Islet precursor cell (in vitro differentiated cells): ENCODE measurements at regions not wholly inside any gene's neighbourhood (a gene's known extent, or its start where the extent isn't known, plus 50 kb on each side); places are given as distances from the start of the nearest gene placed in this dataset.

ENCODE experiments used
- DNase-seq: peaks from one replicate; pipeline ENCODE4 v3.0.0-alpha.2; 2018

GRCh38 chr12:58270966-58271705 lies 329.8 kb downstream of the ATP23 start:
- DNase-seq: no peak

DNA sequence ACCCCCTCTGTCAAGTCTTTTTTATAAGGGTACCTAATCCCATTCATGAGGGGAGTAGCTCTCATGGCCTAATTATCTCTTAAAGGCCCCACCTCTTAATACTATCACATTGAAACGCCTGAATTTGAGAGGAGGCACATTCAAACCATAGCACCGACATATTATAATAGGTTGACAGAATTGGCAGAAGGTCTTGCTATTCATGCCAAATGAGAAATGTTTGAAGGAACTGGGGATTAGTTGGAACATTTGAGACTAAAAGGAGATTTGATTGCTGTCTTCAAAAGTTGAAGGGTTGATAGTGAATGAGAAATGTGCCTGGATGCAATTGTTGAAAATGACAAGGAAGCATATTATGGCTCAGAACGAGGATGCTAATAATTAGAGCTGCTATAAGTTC lies 331.1 kb downstream of the ATP23 start:
- no peak for DNase-seq

DNA sequence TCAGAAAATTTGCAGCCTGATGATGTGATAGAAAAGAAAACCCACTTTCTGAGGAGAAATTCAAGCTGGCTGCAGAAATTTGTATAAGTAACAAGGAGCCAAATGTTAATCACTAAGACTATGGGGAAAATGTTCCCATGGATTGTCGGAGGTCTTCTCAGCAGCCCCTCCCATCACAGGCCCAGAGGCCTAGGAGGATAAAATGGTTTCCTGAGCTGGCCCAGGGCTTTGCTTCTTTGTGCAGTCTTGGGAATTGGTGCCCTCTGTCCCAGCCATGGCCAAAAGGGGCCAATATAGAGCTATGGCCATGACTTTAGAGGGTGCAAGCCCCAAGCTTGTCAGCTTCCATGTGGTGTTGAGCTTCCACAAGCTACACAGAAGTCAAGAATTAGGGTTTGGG lies 335.9 kb downstream of the ATP23 start:
- no peak for DNase-seq

- no peak for DNase-seq
Measured at GRCh38 chr12:58283553-58283952, 342.2 kb downstream of the ATP23 start.

DNA sequence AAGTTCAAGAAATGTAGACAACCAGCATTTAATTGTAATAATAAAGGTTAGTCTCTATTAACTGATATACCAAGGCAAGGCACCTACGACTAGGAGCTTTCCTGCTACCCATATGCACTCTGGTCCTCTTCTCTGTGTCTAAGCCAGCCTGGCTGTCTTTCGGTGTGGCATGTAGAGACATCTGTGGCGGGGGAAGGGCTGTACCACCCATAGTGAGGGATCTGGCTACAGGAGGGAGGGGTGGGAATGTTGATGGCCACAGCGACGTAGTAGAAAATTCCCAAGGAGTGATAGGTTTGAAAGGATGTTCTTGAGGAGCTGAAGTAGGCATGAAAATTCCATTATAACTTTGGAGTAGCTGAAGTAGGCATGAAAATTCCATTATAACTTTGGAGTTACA lies 344.2 kb downstream of the ATP23 start:
- peak; percentile 80 for DNase-seq

DNA sequence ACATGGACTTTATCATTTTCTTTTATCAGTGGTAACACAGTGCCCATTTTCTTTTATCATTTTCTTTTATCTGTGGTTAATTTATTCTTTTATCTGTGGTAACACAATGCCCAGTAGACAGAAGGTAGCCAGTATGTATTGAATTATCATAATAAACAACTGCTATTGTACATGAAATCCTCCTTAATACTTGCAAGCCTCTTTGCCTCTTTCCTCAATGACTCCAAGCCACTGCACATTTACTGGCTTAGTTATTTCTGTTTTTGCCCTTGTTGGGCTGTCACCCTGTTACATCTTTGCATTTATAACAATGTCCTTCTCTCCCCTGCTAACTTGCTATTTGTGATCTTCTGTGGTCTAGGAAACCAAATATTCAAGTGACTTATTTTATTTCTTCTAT lies 345.0 kb downstream of the ATP23 start:
- no peak for DNase-seq

GRCh38 chr12:58288190-58288589 lies 346.8 kb downstream of the ATP23 start:
- no peak for DNase-seq

- no peak for DNase-seq
Measured at GRCh38 chr12:58291106-58291505, 349.7 kb downstream of the ATP23 start.

- DNase-seq: no peak
Measured at GRCh38 chr12:58293308-58293982, 352.1 kb downstream of the ATP23 start.

- DNase-seq: no peak
Measured at GRCh38 chr12:58295268-58295667, 353.9 kb downstream of the ATP23 start.

GRCh38 chr12:58296863-58297262 lies 355.5 kb downstream of the ATP23 start:
- DNase-seq: peak; percentile 74

GRCh38 chr12:58298803-58299202 lies 357.4 kb downstream of the ATP23 start:
- no peak for DNase-seq

DNA sequence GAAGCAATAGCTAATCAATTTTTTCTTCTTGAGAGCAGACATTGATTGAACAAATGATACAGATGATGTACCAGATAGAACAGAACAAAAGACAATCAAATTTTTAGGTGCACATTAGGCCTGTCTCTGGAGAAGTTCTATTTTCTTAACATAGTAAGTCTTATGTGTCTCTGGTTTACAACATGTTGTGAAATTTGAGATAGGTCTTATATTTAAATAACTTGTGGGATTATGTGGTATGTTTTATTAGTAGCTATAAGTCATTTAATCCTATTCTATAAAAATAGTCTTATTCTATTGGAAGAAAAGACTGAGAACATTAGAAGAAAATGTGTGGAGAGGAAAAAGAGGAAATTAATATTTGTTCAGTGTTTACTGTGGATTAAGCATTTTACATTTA lies 358.0 kb downstream of the ATP23 start:
- no peak for DNase-seq

DNA sequence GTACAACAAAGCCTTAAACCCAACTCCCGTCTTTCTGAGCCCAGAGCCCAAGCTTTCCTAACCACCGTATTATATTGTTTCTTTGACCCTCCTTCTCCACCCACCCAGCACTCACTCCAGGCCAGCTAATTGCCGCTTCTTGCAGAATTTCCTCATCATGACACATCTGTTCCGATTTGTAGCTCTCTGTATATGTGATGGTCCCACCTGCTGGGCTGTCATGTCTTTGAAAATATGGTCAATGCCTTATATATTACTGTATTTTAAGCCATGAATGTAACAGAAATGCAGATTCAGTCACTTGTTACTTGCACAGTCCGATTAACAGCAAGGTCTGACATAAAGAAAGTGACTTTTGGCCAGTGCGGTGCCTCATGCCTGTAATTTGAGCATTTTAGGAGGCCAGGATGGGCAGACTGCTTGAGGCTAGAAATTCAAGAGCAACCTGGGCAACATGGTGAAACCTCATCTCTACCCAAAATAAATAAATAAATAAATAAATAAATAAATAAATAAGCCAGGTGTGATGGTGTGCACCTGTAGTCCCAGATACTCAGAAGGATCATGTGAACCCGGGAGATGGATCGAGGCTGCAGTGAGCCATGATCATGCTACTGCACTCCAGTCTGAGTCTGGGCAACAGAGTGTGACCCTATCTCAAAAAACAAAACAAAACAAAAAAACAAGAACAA lies 359.8 kb downstream of the ATP23 start:
- no peak for DNase-seq

- no peak for DNase-seq
Measured at GRCh38 chr12:58301730-58302122, 360.4 kb downstream of the ATP23 start.

GRCh38 chr12:58302487-58303011 lies 361.2 kb downstream of the ATP23 start:
- DNase-seq: no peak

GRCh38 chr12:58306266-58307000 lies 365.1 kb downstream of the ATP23 start:
- no peak for DNase-seq

DNA sequence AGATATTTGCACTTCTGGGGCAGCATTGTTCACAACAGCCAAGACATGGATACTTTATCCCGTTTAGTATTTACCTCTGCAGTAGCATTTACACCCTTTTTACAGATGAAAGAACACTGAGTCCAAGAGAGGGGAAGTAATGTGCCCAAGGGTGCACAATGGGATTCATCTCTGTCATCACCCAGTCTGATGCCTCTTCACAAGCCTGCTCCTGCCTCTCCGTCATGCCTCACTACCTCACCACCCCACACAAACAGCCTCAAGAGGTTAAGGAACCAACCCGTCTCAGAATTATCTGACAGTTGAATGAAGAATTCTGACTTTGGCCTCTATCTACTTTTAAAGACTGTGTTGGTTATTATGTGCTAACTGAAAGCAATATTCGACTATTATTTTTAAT lies 368.4 kb downstream of the ATP23 start:
- no peak for DNase-seq

GRCh38 chr12:58310368-58310767 lies 369.0 kb downstream of the ATP23 start:
- no peak for DNase-seq

GRCh38 chr12:58310809-58311622 lies 369.6 kb downstream of the ATP23 start:
- no peak for DNase-seq

DNA sequence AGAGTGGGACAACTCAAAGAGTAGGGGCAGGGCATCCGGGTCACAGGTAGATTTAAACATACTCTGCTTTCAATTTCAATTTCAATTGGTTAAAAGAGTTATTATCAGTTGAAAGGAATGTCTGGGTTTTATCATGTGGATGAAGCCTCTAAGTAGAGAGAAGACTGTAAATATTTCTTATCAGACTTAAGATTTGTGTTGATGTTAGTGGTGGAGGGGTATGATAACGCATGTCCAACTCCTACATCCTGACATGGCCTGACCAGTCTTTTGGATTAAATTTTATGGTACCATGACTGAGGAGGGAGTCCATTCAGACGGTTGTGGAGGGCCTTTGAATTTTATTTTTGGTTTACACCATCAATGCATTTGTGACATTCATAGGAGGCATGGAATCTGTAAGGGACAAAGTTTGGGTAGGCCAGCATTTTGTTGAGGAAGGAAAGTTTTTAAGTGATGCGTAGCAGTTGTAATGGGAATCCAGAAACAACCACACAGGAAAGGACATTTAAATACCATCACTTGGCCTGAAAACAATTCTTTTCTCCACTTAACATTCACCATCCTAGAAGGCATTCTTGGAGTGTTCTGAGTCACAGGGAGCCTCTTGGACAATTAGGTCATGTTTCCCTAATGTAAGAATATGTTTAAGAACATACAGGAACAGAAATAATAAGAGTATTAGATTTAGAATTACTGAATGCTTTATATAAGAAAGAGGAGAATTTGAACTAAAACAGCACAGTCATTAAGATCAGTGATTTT lies 371.9 kb downstream of the ATP23 start:
- no peak for DNase-seq
